CD14-positive monocyte (primary cell): ENCODE measurements at regions not wholly inside any gene's neighbourhood (a gene's known extent, or its start where the extent isn't known, plus 50 kb on each side); places are given as distances from the start of the nearest gene placed in this dataset.

Experiments used
- DNase-seq, 3 donors: peaks; one replicate each; pipeline ENCODE4 v3.0.0-alpha.2; 2011 to 2022
- H2AFZ ChIP-seq: 2 replicates; pipeline ENCODE4 v1.6.0; 2012; ENCODE audit warnings: mild to moderate bottlenecking, low read depth, low read length, inconsistent platforms; ENCODE audit not compliant: insufficient read depth, poor library complexity, severe bottlenecking
- H3K27ac ChIP-seq, 2 donors: 1 replicate in 1 of 2; 2 replicates in 1 of 2; pipeline ENCODE4 v1.5.1; 2012 to 2013; ENCODE audit warnings: low read length in 2 of 2, control low read depth in 1 of 2, inconsistent platforms in 1 of 2, low read depth in 1 of 2, mild to moderate bottlenecking in 1 of 2
- H3K27me3 ChIP-seq, 2 donors: one replicate each; pipeline versions ENCODE4 v1.6.0 to v1.6.1; 2011 to 2013; ENCODE audit warnings: low read length in 2 of 2; ENCODE audit not compliant: control insufficient read depth in 2 of 2, insufficient read depth in 2 of 2
- H3K36me3 ChIP-seq, 2 donors: replicated peaks in 1 of 2; 1 replicate in 1 of 2; 2 replicates in 1 of 2; pipeline versions ENCODE4 v1.5.1 to v1.6.1; 2012 to 2013; ENCODE audit warnings: low read length in 2 of 2, control low read depth in 1 of 2, inconsistent platforms in 1 of 2, mild to moderate bottlenecking in 1 of 2; ENCODE audit not compliant: insufficient read depth in 2 of 2, control insufficient read depth in 1 of 2
- H3K4me1 ChIP-seq, 2 donors: 1 replicate in 1 of 2; 2 replicates in 1 of 2; pipeline versions ENCODE4 v1.5.1 to v1.6.1; 2012 to 2013; ENCODE audit warnings: low read length in 2 of 2, control low read depth in 1 of 2, inconsistent platforms in 1 of 2, mild to moderate bottlenecking in 1 of 2, moderate library complexity in 1 of 2; ENCODE audit not compliant: insufficient read depth in 2 of 2, control insufficient read depth in 1 of 2
- H3K4me2 ChIP-seq: replicated peaks from 2 replicates; pipeline ENCODE3; 2012; ENCODE audit warnings: low read length, moderate library complexity, mild to moderate bottlenecking; ENCODE audit not compliant: poor library complexity, severe bottlenecking; ENCODE audit errors: extremely low read depth
- H3K4me3 ChIP-seq, 3 experiments: fragments of 200-600 bp in 1 of 3; sonication (generic) in 1 of 3; replicated peaks in 1 of 3; 1 replicate in 2 of 3; 2 replicates in 1 of 3; pipeline ENCODE4 v1.5.1; 2011 to 2013; ENCODE audit warnings: low read length in 3 of 3, mild to moderate bottlenecking in 3 of 3, control low read depth in 2 of 3, low read depth in 2 of 3, inconsistent platforms in 1 of 3, moderate library complexity in 1 of 3
- H3K79me2 ChIP-seq: 2 replicates; pipeline ENCODE4 v1.6.0; 2012; ENCODE audit warnings: mild to moderate bottlenecking, control low read depth, inconsistent platforms, low read length, moderate library complexity; ENCODE audit not compliant: insufficient read depth
- H3K9ac ChIP-seq: 2 replicates; pipeline ENCODE4 v1.6.0; 2017; ENCODE audit warnings: low read length, mild to moderate bottlenecking; ENCODE audit not compliant: insufficient read depth, poor library complexity, severe bottlenecking
- H3K9me3 ChIP-seq, 2 donors: replicated peaks in 1 of 2; 1 replicate in 1 of 2; 2 replicates in 1 of 2; pipeline versions ENCODE4 v1.5.1 to v1.6.1; 2012 to 2013; ENCODE audit warnings: low read length in 2 of 2, control low read depth in 1 of 2; ENCODE audit not compliant: control insufficient read depth in 1 of 2, insufficient read depth in 1 of 2
- H4K20me1 ChIP-seq: 2 replicates; pipeline ENCODE4 v1.6.0; 2012; ENCODE audit warnings: mild to moderate bottlenecking, low read length, control low read depth, moderate library complexity; ENCODE audit not compliant: insufficient read depth
- H3K27ac Mint-ChIP-seq, 7 donors: one replicate each; pipeline ENCODE4 v1.8.0; 2020; ENCODE audit warnings: mild to moderate bottlenecking in 7 of 7, mixed read lengths in 7 of 7, moderate library complexity in 6 of 7, inconsistent platforms in 2 of 7
- H3K27me3 Mint-ChIP-seq, 3 donors: one replicate each; pipeline ENCODE4 v1.8.0; 2021 to 2022; ENCODE audit warnings: low read depth in 3 of 3, mild to moderate bottlenecking in 3 of 3, mixed read lengths in 3 of 3, moderate library complexity in 3 of 3, inconsistent platforms in 1 of 3
- H3K36me3 Mint-ChIP-seq, 2 donors: one replicate each; pipeline ENCODE4 v1.8.0; 2020; ENCODE audit warnings: mixed read lengths in 2 of 2, inconsistent platforms in 1 of 2, mild to moderate bottlenecking in 1 of 2
- H3K4me1 Mint-ChIP-seq: one replicate; pipeline ENCODE4 v1.8.0; 2020; ENCODE audit warnings: mild to moderate bottlenecking, mixed read lengths
- H3K4me3 Mint-ChIP-seq, 2 donors: one replicate each; pipeline ENCODE4 v1.8.0; 2020; ENCODE audit warnings: mild to moderate bottlenecking in 2 of 2, mixed read lengths in 2 of 2, moderate library complexity in 1 of 2
- H3K9me3 Mint-ChIP-seq, 7 donors: one replicate each; pipeline ENCODE4 v1.8.0; 2020 to 2022; ENCODE audit warnings: mixed read lengths in 7 of 7, mild to moderate bottlenecking in 6 of 7, moderate library complexity in 6 of 7, inconsistent platforms in 2 of 7
- CTCF ChIP-seq: fragments of 200-600 bp; IDR thresholded peaks from one replicate; pipeline ENCODE4 v1.8.0; 2022; ENCODE audit warnings: antibody characterized with exemption, mild to moderate bottlenecking
- WGBS: methylation state at CpG from one replicate; pipeline ENCODE4 v1.1.5; 2013; ENCODE audit warnings: missing lambda C conversion rate; ENCODE audit not compliant: insufficient coverage; 5-methylcytosine and 5-hydroxymethylcytosine counted together
- intact Hi-C, 2 donors: fragments of 100-400 bp; cut with micrococcal nuclease; formaldehyde crosslinking; loops; one replicate each; pipeline versions ENCODE4 v1.15.0 to v1.15.1; 2023

DNA sequence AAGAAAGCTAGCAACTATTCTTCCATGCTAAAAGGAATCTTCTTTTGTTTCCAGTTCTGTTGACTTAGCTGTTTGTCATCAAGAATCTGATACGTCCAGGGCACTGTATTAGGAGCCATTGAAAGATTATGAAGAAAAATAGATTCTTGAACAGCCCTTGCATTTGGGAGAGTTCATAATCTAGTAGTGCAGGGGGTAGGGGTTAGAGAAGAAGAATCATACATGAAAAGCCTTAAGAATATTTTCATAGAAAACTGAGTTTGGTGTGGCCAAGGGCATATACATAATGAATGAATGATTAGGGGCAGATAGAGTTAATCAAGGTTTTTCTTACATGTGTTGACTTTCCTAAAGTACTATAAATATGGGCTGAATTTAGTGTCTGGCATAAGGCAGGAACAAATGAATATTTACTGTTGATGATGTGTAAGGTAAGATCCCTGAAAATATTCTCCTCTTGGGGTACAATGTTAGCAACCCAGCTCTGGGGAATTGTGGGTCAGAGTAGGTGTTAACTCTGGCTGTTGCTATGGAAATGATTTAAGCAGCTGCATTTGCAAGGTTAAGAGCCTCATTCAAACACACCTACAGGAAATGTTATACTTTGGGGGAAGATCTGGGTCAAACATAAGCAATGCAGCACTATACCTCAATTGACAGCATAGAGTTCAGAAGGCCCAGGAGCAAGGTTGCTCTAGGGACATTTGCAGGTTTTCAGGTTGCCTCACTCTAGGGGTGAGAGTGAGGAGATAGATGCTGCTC lies 667.3 kb upstream of the CITED2 start:
- H3K9ac ChIP-seq = no peak overlapping the region
- Mint-ChIP-seq H3K27ac (no peak overlapping the region), H3K4me3 (no peak overlapping the region), H3K27me3 (no peaks in the 10 kb centered on the region), H3K9me3 (peaks cover 0 to 2% (median 0%) of the 10 kb centered on the region in 7 donors), H3K36me3 (no peaks in the 10 kb centered on the region), H3K4me1 (peaks cover 70% of the 10 kb centered on the region)
- no peaks in the 10 kb centered on the region for H4K20me1 ChIP-seq
- H3K27ac ChIP-seq = no peak overlapping the region
- no peaks in the 10 kb centered on the region for H3K9me3 ChIP-seq
- H3K4me3 ChIP-seq = no peak overlapping the region
- TF ChIP-seq CTCF = no peak
- intact Hi-C loops = loop anchor here (5.0 to 10.0 kb wide), 4 partner anchors 117 to 707 kb away; no protein-coding TSS in a partner anchor
- 86% methylated on average over 1 of the region's 1 CpG for WGBS
- no peak for DNase-seq
- no peaks in the 10 kb centered on the region for H3K36me3 ChIP-seq
- no peaks in the 10 kb centered on the region for H3K27me3 ChIP-seq
- H3K4me2 ChIP-seq = no peak overlapping the region
- peaks cover 65 to 84% of the 10 kb centered on the region in 2 donors for H3K4me1 ChIP-seq
- H3K79me2 ChIP-seq = no peaks in the 10 kb centered on the region
- H2AFZ ChIP-seq = no peak overlapping the region

GRCh38 chr6:140041056-140041455 lies 666.6 kb upstream of the CITED2 start:
- Mint-ChIP-seq H3K27me3 (no peaks in the 10 kb centered on the region), H3K9me3 (peaks cover 0 to 3% (median 0%) of the 10 kb centered on the region in 7 donors), H3K36me3 (no peaks in the 10 kb centered on the region), H3K4me1 (peaks cover 75% of the 10 kb centered on the region), H3K27ac (peak overlapping the region in 6 of 7 donors; percentile 37 to 92 (median 84)), H3K4me3 (no peak overlapping the region)
- Histone ChIP-seq H3K9me3 (no peaks in the 10 kb centered on the region), H3K4me1 (peaks cover 70 to 84% of the 10 kb centered on the region in 2 donors), H2AFZ (no peak overlapping the region), H4K20me1 (no peaks in the 10 kb centered on the region), H3K36me3 (no peaks in the 10 kb centered on the region), H3K79me2 (no peaks in the 10 kb centered on the region), H3K4me2 (no peak overlapping the region), H3K9ac (no peak overlapping the region), H3K27ac (peak overlapping the region in 1 of 2 donors; percentile 2), H3K27me3 (no peaks in the 10 kb centered on the region), H3K4me3 (no peak overlapping the region)
- TF ChIP-seq CTCF = no peak
- DNase-seq = no peak
- intact Hi-C loops = loop anchor here (5.0 to 10.0 kb wide), 4 partner anchors 116 to 706 kb away; no protein-coding TSS in a partner anchor
